ENCODE measurements at regions not wholly inside any gene's neighbourhood (a gene's known extent, or its start where the extent isn't known, plus 50 kb on each side); places are given as distances from the start of the nearest gene placed in this dataset.
"Not testable (repeated sequence)": the region's sequence is repeated elsewhere in the genome, so short reads cannot be mapped to it uniquely, and the experiment has no call there.

DNA sequence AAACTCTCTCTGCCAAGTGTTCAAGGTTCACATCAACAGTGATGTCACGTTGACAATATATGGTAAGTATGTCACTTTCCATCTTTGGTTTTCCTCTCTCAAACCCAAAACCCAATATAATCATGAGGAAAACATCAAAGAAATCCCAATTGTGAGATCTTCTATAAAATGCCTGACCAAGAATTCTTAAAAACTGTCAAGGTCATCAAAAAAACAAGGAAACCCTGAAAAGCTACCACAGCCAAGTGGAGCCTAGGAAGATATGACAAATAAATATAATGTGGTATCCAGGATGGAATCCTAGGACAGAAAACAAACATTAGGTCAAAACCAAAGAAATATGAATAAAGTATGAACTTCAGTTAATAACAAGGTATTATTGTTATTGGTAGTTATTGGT is 85.2 kb upstream of the CCDC39 start:
- in situ Hi-C loops (cut with HindIII; ENCODE audit: low sequenced_read_pairs): no loop called here
- TF ChIP-seq, protein P1, sequence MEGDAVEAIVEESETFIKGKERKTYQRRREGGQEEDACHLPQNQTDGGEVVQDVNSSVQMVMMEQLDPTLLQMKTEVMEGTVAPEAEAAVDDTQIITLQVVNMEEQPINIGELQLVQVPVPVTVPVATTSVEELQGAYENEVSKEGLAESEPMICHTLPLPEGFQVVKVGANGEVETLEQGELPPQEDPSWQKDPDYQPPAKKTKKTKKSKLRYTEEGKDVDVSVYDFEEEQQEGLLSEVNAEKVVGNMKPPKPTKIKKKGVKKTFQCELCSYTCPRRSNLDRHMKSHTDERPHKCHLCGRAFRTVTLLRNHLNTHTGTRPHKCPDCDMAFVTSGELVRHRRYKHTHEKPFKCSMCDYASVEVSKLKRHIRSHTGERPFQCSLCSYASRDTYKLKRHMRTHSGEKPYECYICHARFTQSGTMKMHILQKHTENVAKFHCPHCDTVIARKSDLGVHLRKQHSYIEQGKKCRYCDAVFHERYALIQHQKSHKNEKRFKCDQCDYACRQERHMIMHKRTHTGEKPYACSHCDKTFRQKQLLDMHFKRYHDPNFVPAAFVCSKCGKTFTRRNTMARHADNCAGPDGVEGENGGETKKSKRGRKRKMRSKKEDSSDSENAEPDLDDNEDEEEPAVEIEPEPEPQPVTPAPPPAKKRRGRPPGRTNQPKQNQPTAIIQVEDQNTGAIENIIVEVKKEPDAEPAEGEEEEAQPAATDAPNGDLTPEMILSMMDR (IDR thresholded peaks at IDR 0.05; ENCODE audit: low read depth, low read length): no peak
- no peak for DNase-seq (ENCODE audit: low read depth, low spot score)
- H3K4me3 ChIP-seq (ENCODE audit: low read depth, low read length): no peak overlapping the region

GRCh38 chr3:180770639-180771038 is 91.3 kb upstream of the CCDC39 start:
- no peak overlapping the region for H3K4me3 ChIP-seq (ENCODE audit: low read depth, low read length)
- DNase-seq (ENCODE audit: low read depth, low spot score): no peak
- in situ Hi-C loops (cut with HindIII; ENCODE audit: low sequenced_read_pairs): no loop called here
- TF ChIP-seq, protein P1 (IDR thresholded peaks at IDR 0.05; ENCODE audit: low read depth, low read length): no peak

DNA sequence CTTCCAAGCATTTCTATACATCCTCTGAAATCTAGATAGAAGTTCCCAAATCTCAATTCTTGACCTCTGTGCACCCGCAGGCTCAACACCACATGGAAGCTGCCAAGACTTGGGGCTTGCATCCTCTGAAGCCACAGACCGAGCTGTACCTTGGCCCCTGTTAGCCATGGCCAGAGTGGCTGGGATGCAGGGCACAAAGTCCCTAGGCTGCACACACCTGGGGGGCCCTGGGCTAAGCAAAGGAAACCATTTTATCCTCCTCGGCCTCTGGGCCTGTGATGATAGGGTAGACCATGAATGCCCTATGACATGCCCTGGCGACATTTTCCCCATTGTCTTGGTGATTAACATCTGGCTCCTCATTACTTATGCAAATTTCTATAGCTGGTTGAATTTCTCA is 97.1 kb upstream of the CCDC39 start:
- TF ChIP-seq, protein P1 (IDR thresholded peaks at IDR 0.05; ENCODE audit: low read depth, low read length): no peak
- H3K4me3 ChIP-seq (ENCODE audit: low read depth, low read length): no peak overlapping the region
- in situ Hi-C loops (cut with HindIII; ENCODE audit: low sequenced_read_pairs): no loop called here
- no peak for DNase-seq (ENCODE audit: low read depth, low spot score)

DNA sequence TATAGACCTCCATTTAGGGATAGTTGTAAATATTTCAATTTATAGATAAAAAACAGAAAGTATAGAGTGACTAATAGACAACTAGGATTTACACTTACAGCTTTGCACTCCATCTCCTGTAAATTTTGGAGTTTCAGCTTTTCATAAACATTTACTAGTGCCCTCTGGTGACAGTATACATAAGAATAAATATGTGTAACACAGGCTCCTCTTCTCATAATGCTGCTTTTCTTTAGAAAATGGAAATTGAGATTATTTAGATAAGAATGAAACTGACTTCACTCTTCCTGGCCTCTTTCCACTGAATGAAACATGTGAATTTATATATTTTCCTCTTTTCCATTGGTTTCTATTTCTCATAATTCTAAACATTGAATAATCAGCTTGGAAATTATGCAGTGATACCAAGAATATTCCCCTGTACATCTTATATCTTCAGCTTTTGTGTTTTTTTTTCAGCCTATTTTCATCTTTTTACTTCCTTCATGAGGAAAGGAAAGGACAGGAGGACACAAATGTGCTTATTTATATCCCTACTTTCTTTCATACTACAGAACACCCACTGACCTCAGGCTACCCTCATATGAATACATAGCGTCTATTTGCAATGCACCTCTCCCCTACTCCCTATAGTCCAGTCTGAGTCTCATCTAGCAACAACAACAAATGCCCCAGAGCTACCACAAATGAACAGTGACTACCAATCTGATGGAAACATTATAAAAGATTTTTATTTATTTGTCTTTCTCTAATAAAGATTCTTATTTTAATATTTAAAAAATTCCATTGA is 103.1 kb upstream of the CCDC39 start:
- H3K4me3 ChIP-seq (ENCODE audit: low read depth, low read length): no peak overlapping the region
- DNase-seq (ENCODE audit: low read depth, low spot score): no peak
- in situ Hi-C loops (cut with HindIII; ENCODE audit: low sequenced_read_pairs): no loop called here
- TF ChIP-seq, protein P1 (IDR thresholded peaks at IDR 0.05; ENCODE audit: low read depth, low read length): no peak

DNA sequence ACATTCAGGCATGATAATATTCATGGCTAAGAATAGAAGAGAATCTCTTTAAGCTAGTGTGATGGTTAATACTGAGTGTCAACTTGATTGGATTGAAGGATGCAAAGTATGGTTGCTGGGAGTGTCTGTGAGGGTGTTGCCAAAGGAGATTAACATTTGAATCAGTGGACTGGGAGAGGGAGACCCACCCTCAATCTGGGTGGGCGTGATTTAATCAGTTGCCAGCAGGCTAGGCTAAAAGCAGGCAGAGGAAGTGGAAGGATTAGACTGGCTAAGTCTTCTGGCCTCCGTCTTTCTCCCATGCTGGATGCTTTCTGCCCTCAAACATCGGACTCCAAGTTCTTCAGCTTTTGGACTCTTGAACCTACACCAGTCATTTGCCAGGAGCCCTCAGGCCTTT is 106.9 kb upstream of the CCDC39 start:
- in situ Hi-C loops (cut with HindIII; ENCODE audit: low sequenced_read_pairs); DNase-seq (ENCODE audit: low read depth, low spot score); H3K4me3 ChIP-seq (ENCODE audit: low read depth, low read length): not testable (repeated sequence)

DNA sequence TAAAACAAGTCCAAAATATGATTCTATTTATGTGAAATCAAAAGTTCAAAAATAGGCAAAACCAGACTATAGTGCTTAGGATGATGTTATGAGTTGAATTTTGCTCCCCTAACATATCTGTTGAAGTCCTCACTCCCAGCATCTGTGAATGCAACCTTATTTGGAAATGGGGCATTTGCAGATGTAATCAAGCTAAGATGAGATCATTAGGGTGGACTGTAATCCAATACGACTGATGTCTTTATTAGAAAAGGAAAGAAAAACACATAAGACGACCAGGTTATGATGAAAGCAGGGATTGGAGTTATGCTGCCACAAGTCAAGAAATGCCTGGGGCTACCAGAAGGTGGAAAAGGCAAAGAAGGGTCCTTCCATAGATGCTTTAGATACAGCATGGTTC is 110.5 kb upstream of the CCDC39 start:
- no peak for DNase-seq (ENCODE audit: low read depth, low spot score)
- TF ChIP-seq, protein P1 (IDR thresholded peaks at IDR 0.05; ENCODE audit: low read depth, low read length): no peak
- in situ Hi-C loops (cut with HindIII; ENCODE audit: low sequenced_read_pairs): no loop called here
- H3K4me3 ChIP-seq (ENCODE audit: low read depth, low read length): no peak overlapping the region

DNA sequence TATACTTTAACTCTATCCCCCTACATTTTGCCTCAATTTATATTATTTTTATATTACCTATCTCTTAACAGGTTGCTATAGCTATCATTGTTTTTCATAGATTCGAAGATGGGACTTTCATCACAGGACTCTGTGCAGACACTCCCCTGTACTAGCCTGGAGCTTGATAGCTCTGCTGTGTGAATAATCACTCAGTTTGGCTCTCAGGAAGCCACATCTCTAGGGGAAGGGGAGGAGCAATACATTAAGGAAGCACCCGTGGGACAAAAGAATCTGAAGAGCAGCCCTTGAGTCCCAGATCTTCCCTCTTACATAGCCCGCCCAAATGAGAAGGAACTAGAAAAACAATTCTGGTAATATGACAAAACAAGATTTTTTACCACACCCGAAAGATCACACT is 114.3 kb upstream of the FXR1 start:
- H3K4me3 ChIP-seq (ENCODE audit: low read depth, low read length): no peak overlapping the region
- DNase-seq (ENCODE audit: low read depth, low spot score): no peak
- in situ Hi-C loops (cut with HindIII; ENCODE audit: low sequenced_read_pairs): no loop called here
- TF ChIP-seq, protein P1 (IDR thresholded peaks at IDR 0.05; ENCODE audit: low read depth, low read length): no peak
